ENCODE measurements at regions not wholly inside any gene's neighbourhood (a gene's known extent, or its start where the extent isn't known, plus 50 kb on each side); places are given as distances from the start of the nearest gene placed in this dataset.

- no peak for TF ChIP-seq POLR2A (IDR thresholded peaks at IDR 0.05; ENCODE audit: low read length)
- TF ChIP-seq GATA1 (IDR thresholded peaks at IDR 0.05; ENCODE audit: low read depth, low read length) = no peak
Measured at GRCh38 chr3:111252779-111253178, 181.2 kb downstream of the NECTIN3 start.

Data from erythroblast (primary cell).